Caco-2 (cell line): ENCODE measurements at regions not wholly inside any gene's neighbourhood (a gene's known extent, or its start where the extent isn't known, plus 50 kb on each side); places are given as distances from the start of the nearest gene placed in this dataset.

Experiments
- BruUV-seq: library from RNA; stranded (reverse); fragments of 400-500 nt; replicated peaks from 2 replicates; lab custom pipeline; 2021; lab: Mats Ljungman, UMichigan
- CTCF ChIA-PET: fragments of 300-600 bp; sonication (Branson Sonifier 250); formaldehyde crosslinking; loops from one replicate; lab custom pipeline; 2022; ENCODE audit warnings: antibody characterized with exemption; lab: Charles Lee
- POLR2A ChIA-PET: fragments of 300-600 bp; sonication (Branson Sonifier 250); formaldehyde crosslinking; loops from one replicate; lab custom pipeline; 2022; ENCODE audit warnings: antibody characterized with exemption; lab: Charles Lee
- DNase-seq, 2 experiments: peaks; one replicate each; pipeline versions ENCODE4 v3.0.0 to v3.0.0-alpha.2; 2020 to 2022
- H3K27me3 ChIP-seq: replicated peaks from 2 replicates; pipeline ENCODE4 v1.6.0; 2011; ENCODE audit warnings: low read length; ENCODE audit not compliant: control insufficient read depth, insufficient read depth
- H3K36me3 ChIP-seq: 2 replicates; pipeline ENCODE4 v1.5.1; 2011; ENCODE audit warnings: low read length; ENCODE audit not compliant: control insufficient read depth, insufficient read depth
- H3K4me1 ChIP-seq: fragments of 250-450 bp; sonication (Bioruptor Pico); 2 replicates; pipeline ENCODE4 v1.5.1; 2020; ENCODE audit warnings: mild to moderate bottlenecking
- H3K4me3 ChIP-seq: 2 replicates; pipeline ENCODE4 v1.5.1; 2011; ENCODE audit warnings: low read depth, mild to moderate bottlenecking, control low read depth, low read length
- H3K9me3 ChIP-seq: fragments of 250-450 bp; sonication (Bioruptor Pico); 2 replicates; pipeline ENCODE4 v1.5.1; 2020; ENCODE audit warnings: mild to moderate bottlenecking, moderate library complexity
- H3K27ac Mint-ChIP-seq: one replicate; pipeline ENCODE4 v1.8.0; 2022; ENCODE audit warnings: mixed read lengths; ENCODE audit not compliant: unreplicated experiment
- H3K27me3 Mint-ChIP-seq: one replicate; pipeline ENCODE4 v1.8.0; 2022; ENCODE audit warnings: mixed read lengths; ENCODE audit not compliant: insufficient read depth, unreplicated experiment
- H3K36me3 Mint-ChIP-seq: one replicate; pipeline ENCODE4 v1.8.0; 2022; ENCODE audit warnings: mild to moderate bottlenecking, mixed read lengths; ENCODE audit not compliant: insufficient read depth, unreplicated experiment
- H3K4me1 Mint-ChIP-seq: one replicate; pipeline ENCODE4 v1.8.0; 2022; ENCODE audit warnings: low read depth, mixed read lengths; ENCODE audit not compliant: unreplicated experiment
- H3K4me3 Mint-ChIP-seq: one replicate; pipeline ENCODE4 v1.8.0; 2022; ENCODE audit warnings: mild to moderate bottlenecking, moderate library complexity, mixed read lengths; ENCODE audit not compliant: unreplicated experiment
- H3K9me3 Mint-ChIP-seq: one replicate; pipeline ENCODE4 v1.8.0; 2022; ENCODE audit warnings: mixed read lengths; ENCODE audit not compliant: unreplicated experiment
- intact Hi-C: fragments of 100-400 bp; cut with micrococcal nuclease; formaldehyde crosslinking; loops from one replicate; pipeline ENCODE4 v1.10.0; 2022; ENCODE audit not compliant: unreplicated experiment
- TF ChIP-seq, protein P1 (sequence below), 2 experiments: fragments of 200-600 bp in 1 of 2; IDR thresholded peaks; 1 replicate in 1 of 2; 2 replicates in 1 of 2; pipeline versions ENCODE4 v1.5.1 to v1.8.0; 2011 to 2022; ENCODE audit warnings: antibody characterized with exemption in 1 of 2, control low read depth in 1 of 2, inconsistent platforms in 1 of 2, low read depth in 1 of 2, low read length in 1 of 2, mild to moderate bottlenecking in 1 of 2, moderate library complexity in 1 of 2; ENCODE audit not compliant: insufficient read depth in 1 of 2, severe bottlenecking in 1 of 2, unreplicated experiment in 1 of 2

DNA sequence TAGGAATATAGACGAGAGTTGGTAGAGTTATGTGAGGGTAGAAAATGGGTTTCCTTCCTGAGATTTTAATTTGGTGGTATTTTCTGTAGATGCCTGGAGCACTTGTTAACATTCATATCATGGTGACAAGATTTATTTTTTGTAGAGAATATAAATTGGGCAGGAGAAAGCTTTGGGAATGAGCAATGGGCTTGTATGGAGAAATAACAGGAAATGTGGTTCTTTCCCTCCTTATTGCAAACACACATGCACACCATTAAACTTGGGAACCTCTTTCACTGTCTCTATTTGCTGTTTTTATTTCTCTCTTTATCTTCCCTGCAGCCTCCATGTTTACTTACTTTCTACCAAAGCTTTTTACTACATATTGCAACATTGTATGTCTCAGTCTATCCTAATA is 1653.6 kb downstream of the OLFM4 start:
- ChIA-PET CTCF (no interaction called here), POLR2A (no interaction called here)
- Mint-ChIP-seq H3K27ac (no peak overlapping the region), H3K27me3 (no peaks in the 10 kb centered on the region), H3K4me1 (peaks cover 9% of the 10 kb centered on the region), H3K36me3 (no peaks in the 10 kb centered on the region), H3K9me3 (peaks cover 10% of the 10 kb centered on the region), H3K4me3 (no peak overlapping the region)
- H3K9me3 ChIP-seq: no peaks in the 10 kb centered on the region
- no peaks in the 10 kb centered on the region for H3K36me3 ChIP-seq
- intact Hi-C loops: no loop called here
- no peak overlapping the region for H3K4me3 ChIP-seq
- no peaks in the 10 kb centered on the region for H3K4me1 ChIP-seq
- no peaks in the 10 kb centered on the region for H3K27me3 ChIP-seq
- no TSS peak for BruUV-seq
- DNase-seq: no peak
- TF ChIP-seq, protein P1, sequence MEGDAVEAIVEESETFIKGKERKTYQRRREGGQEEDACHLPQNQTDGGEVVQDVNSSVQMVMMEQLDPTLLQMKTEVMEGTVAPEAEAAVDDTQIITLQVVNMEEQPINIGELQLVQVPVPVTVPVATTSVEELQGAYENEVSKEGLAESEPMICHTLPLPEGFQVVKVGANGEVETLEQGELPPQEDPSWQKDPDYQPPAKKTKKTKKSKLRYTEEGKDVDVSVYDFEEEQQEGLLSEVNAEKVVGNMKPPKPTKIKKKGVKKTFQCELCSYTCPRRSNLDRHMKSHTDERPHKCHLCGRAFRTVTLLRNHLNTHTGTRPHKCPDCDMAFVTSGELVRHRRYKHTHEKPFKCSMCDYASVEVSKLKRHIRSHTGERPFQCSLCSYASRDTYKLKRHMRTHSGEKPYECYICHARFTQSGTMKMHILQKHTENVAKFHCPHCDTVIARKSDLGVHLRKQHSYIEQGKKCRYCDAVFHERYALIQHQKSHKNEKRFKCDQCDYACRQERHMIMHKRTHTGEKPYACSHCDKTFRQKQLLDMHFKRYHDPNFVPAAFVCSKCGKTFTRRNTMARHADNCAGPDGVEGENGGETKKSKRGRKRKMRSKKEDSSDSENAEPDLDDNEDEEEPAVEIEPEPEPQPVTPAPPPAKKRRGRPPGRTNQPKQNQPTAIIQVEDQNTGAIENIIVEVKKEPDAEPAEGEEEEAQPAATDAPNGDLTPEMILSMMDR (IDR thresholded peaks at IDR 0.05; ENCODE audit: insufficient read depth in 1 of 2, low read depth in 1 of 2, low read length in 1 of 2, severe bottlenecking in 1 of 2, unreplicated experiment in 1 of 2): no peak

DNA sequence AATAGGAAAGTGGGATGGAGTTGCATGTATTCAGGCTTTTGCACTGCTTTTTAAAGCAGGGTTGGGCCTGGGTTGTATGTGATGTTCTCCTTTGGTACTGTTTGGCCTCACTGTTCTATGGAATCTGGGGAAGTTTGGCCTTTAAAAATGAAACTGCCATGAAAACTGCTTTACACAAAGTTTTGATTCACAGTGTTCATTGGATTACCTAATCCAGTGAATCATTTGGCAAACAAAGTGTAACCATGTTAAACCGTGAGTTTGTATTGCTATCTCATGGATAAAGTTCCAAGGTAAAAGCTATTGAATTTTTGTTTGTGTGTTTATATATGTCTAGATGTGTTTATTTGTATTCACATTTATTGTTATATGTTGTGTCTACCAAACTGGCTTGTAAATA is 1658.6 kb downstream of the OLFM4 start:
- intact Hi-C loops: no loop called here
- Mint-ChIP-seq H3K4me1 (peaks cover 5% of the 10 kb centered on the region), H3K36me3 (no peaks in the 10 kb centered on the region), H3K27me3 (no peaks in the 10 kb centered on the region), H3K4me3 (no peak overlapping the region), H3K27ac (no peak overlapping the region), H3K9me3 (no peaks in the 10 kb centered on the region)
- ChIA-PET POLR2A (no interaction called here), CTCF (no interaction called here)
- no peaks in the 10 kb centered on the region for H3K36me3 ChIP-seq
- no peaks in the 10 kb centered on the region for H3K27me3 ChIP-seq
- no peak overlapping the region for H3K4me3 ChIP-seq
- H3K9me3 ChIP-seq: 0 out of 2 replicates have a peak, but pooled peaks cover 6% of the 10 kb centered on the region
- DNase-seq: no peak
- H3K4me1 ChIP-seq: no peaks in the 10 kb centered on the region
- no TSS peak for BruUV-seq
- TF ChIP-seq, protein P1 (IDR thresholded peaks at IDR 0.05; ENCODE audit: insufficient read depth in 1 of 2, low read depth in 1 of 2, low read length in 1 of 2, severe bottlenecking in 1 of 2, unreplicated experiment in 1 of 2): no peak

DNA sequence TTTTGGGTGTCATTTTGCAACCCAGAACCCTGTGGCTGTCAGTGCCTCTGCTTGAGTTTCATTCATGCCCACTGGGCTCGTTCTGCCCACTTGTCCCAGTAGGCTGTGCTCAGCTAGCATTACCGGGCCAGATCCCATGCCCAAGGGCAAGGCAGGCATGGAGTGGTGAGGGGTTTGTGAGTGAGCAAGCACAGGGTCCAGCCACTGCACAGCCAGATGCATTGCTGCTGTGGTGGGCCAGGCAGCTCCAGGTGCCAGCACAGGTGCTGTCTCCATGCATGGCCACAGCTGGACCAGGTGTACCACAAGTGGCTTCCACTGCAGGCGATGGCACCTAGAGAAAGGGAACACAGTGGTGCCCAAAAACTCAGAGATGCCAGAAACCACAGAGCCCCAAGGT is 1671.2 kb downstream of the OLFM4 start:
- TF ChIP-seq, protein P1 (IDR thresholded peaks at IDR 0.05; ENCODE audit: insufficient read depth in 1 of 2, low read depth in 1 of 2, low read length in 1 of 2, severe bottlenecking in 1 of 2, unreplicated experiment in 1 of 2): no peak
- Mint-ChIP-seq H3K9me3 (no peaks in the 10 kb centered on the region), H3K27ac (no peak overlapping the region), H3K4me3 (no peak overlapping the region), H3K36me3 (no peaks in the 10 kb centered on the region), H3K4me1 (no peaks in the 10 kb centered on the region), H3K27me3 (no peaks in the 10 kb centered on the region)
- no peak for DNase-seq
- ChIA-PET CTCF (no interaction called here), POLR2A (no interaction called here)
- Histone ChIP-seq H3K36me3 (no peaks in the 10 kb centered on the region), H3K9me3 (0 out of 2 replicates have a peak, but pooled peaks cover 3% of the 10 kb centered on the region), H3K4me1 (no peaks in the 10 kb centered on the region), H3K4me3 (no peak overlapping the region), H3K27me3 (no peaks in the 10 kb centered on the region)
- intact Hi-C loops: no loop called here
- no TSS peak for BruUV-seq
